Mesodermal cell (in vitro differentiated cells): ENCODE measurements at regions not wholly inside any gene's neighbourhood (a gene's known extent, or its start where the extent isn't known, plus 50 kb on each side); places are given as distances from the start of the nearest gene placed in this dataset.

Experiments used
- H3K27ac ChIP-seq: 2 replicates; pipeline ENCODE4 v1.7.0; 2013; ENCODE audit warnings: mild to moderate bottlenecking, low read depth, low read length, moderate library complexity; ENCODE audit not compliant: severe bottlenecking
- H3K36me3 ChIP-seq: 2 replicates; pipeline ENCODE4 v1.7.1; 2013; ENCODE audit warnings: mild to moderate bottlenecking, low read length, moderate library complexity; ENCODE audit not compliant: control insufficient read depth, insufficient read depth
- H3K4me1 ChIP-seq: one replicate; pipeline ENCODE4 v1.7.1; 2013; ENCODE audit warnings: mild to moderate bottlenecking, low read length; ENCODE audit not compliant: insufficient read depth, control insufficient read depth, poor library complexity, severe bottlenecking
- H3K4me3 ChIP-seq: 2 replicates; pipeline ENCODE4 v1.7.0; 2013; ENCODE audit warnings: low read length, control low read depth, mild to moderate bottlenecking; ENCODE audit not compliant: insufficient read depth, poor library complexity, severe bottlenecking; ENCODE audit errors: extremely low read depth
- H3K9me3 ChIP-seq: 2 replicates; pipeline ENCODE4 v1.7.1; 2013; ENCODE audit warnings: mild to moderate bottlenecking, low read length, moderate library complexity; ENCODE audit not compliant: control insufficient read depth
- WGBS, 2 experiments: methylation state at CpG; one replicate each; pipeline ENCODE4 v1.1.5; 2013; ENCODE audit warnings: missing lambda C conversion rate in 2 of 2; ENCODE audit not compliant: insufficient coverage in 2 of 2; 5-methylcytosine and 5-hydroxymethylcytosine counted together

DNA sequence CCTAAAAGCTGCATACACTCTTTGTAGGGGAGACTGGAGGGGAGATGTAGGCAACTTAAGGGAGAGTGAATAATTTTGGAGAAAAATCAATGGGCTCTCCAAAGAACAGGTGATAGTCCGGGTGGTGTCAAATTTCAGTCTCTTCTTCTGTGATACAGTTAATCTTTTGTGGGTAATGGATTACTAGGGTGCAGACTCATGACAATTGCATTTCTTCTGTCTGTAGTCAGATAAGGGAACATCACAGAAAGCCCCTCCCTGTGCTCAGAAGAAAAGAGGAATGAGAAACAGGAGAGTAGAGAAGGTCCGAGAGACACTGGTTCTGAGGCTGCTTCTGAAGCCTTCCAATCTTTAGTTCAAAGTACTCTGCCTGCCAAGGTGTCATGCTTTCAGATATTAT lies 1140.7 kb upstream of the LRRN3 start:
- Histone ChIP-seq H3K4me3 (no peak overlapping the region), H3K4me1 (peaks cover 4% of the 10 kb centered on the region), H3K9me3 (no peaks in the 10 kb centered on the region), H3K27ac (no peak overlapping the region), H3K36me3 (no peaks in the 10 kb centered on the region)
- 70 to 77% methylated on average over 1 to 2 of the region's 2 CpGs for WGBS, 2 experiments

DNA sequence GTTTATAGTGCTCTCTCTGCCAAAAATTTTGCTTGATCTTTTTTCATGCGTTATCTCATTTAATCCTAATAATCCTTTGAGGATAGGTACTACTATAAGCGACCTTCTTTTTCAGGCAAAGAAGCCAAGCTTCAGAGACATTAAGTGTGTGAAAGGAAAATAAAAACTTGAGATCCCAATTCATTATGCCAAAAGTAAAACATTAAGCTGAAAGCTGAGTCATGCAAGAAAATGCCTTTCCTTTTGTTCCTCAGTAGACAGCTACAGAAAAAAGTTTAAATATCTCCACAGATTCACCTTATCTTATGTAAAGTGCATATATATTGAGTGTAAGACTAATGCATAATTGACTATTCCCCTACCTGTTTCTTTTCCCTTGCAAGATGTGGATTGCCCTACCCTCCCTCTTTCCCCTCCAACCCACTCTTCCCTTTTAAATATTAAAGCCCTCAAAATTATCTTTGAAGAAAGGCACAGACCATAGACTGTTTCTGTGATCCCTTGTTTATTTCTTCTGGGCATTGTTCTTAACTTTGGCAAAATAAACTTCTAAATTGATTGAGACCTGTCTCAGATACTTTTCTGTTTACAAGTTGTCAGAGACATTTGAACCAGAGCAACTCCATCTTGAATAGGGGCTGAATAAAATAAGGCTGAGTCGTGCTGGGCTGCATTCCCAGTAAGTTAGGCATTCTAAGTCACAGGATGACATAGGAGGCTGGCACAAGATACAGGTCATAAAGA lies 1139.9 kb upstream of the LRRN3 start:
- no peak overlapping the region for H3K4me3 ChIP-seq
- H3K9me3 ChIP-seq, result no peaks in the 10 kb centered on the region
- H3K4me1 ChIP-seq, result peaks cover 4% of the 10 kb centered on the region
- H3K27ac ChIP-seq, result no peak overlapping the region
- WGBS, 2 experiments, result 67 to 73% methylated on average over 1 of the region's 3 CpGs
- no peaks in the 10 kb centered on the region for H3K36me3 ChIP-seq

DNA sequence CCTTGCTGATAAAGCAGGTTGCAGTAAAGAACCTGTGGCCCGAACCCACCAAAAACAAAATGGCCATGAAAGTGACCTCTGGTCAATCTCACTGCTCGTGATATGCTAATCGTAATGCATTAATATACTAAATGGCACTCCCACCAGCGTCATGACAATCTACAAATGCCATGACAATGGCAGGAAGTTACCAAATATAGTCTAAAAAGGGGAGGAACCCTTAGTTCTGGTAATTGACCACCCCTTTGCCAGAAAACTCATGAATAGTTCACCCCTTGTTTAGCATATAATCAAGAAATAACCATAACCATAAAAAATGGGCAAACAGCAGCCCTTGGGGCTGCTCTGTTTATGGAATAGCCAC lies 1139.4 kb upstream of the LRRN3 start:
- Histone ChIP-seq H3K4me3 (no peak overlapping the region), H3K4me1 (peaks cover 4% of the 10 kb centered on the region), H3K9me3 (no peaks in the 10 kb centered on the region), H3K27ac (no peak overlapping the region), H3K36me3 (no peaks in the 10 kb centered on the region)
- 83 to 100% methylated on average over 1 of the region's 4 CpGs for WGBS, 2 experiments

DNA sequence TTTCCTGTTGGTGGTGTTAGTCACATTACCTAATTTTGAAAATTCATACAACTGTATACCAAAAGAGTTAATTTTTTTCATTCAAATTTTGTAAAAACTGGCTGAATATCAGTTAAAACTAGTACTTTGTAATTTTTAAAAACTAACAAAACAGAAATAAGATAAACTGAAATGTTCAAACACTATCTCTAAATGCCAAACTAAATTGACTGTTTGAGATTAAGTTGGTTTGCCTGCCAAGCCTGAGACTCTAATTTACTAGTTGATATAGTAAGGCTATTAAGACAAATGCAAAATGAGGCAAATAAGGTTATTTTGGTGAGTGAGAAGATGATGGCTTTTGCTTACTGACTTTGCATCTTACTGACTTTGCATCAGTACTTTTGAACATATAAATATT lies 1134.9 kb upstream of the LRRN3 start:
- Histone ChIP-seq H3K27ac (no peak overlapping the region), H3K36me3 (no peaks in the 10 kb centered on the region), H3K4me1 (no peaks in the 10 kb centered on the region), H3K9me3 (no peaks in the 10 kb centered on the region), H3K4me3 (no peak overlapping the region)

DNA sequence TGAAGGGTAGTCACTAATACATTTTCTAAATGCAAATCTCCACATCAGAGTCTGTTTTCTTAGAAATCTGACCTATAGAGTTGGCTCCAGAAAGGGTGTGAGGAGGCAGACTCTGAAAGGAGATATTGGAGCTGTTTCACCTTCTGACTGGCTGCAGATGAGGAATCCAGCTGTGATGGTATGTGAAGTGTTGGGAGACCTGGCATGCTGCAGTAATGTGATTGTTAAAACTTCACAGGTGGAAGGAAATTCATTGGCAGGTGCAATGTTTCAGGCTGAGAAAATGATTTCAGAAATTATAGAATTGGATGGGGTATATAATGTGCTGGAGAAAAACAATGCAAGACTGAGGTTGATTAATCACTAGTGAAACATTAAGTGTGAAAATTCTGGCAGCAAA lies 1134.0 kb upstream of the LRRN3 start:
- no peaks in the 10 kb centered on the region for H3K9me3 ChIP-seq
- H3K36me3 ChIP-seq, result no peaks in the 10 kb centered on the region
- H3K4me1 ChIP-seq, result no peaks in the 10 kb centered on the region
- H3K4me3 ChIP-seq, result no peak overlapping the region
- no peak overlapping the region for H3K27ac ChIP-seq

DNA sequence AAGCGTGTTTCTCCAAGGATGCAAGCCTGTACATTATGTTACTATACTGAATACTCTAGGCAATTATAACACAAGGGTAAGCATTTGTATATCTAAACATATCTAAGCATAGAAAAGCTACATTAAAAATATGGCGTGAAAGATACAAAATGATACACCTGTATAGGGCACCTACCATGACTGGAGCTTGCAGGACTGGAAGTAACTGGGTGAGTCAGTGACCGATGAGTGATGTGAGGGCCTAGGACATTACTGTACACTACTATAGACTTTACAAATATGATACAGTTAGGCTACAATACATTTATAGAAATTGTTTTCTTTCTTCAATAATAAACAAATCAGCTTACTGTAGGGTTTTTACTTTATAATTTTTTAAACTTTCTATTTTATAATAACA lies 1127.2 kb upstream of the LRRN3 start:
- Histone ChIP-seq H3K4me1 (no peaks in the 10 kb centered on the region), H3K4me3 (no peak overlapping the region), H3K9me3 (no peaks in the 10 kb centered on the region), H3K27ac (no peak overlapping the region), H3K36me3 (no peaks in the 10 kb centered on the region)
- no CpG with 5 or more reads among the region's 3 CpGs for WGBS, 2 experiments

DNA sequence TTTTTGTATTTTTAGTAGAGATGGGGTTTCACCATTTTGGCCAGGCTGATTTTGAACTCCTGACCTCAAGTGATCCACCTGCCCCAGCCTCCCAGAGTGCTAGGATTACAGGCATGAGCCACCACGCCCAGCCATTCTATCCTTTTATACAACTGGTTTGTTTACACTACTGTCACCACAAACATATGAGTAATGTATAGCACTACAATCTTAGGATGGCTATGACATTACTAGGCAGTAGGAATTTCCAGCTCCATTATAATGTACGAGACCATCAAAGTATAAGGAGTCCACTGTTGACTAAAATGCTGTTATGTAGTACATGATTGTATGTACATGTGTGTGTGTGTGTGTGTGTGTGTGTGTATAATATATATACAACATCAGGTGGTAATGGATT lies 1126.1 kb upstream of the LRRN3 start:
- WGBS, 2 experiments, result 83% methylated on average over 1 of the region's 2 CpGs; no CpG with 5 or more reads in 1 of the 2 experiments
- H3K36me3 ChIP-seq, result no peaks in the 10 kb centered on the region
- H3K4me3 ChIP-seq, result no peak overlapping the region
- no peak overlapping the region for H3K27ac ChIP-seq
- no peaks in the 10 kb centered on the region for H3K4me1 ChIP-seq
- no peaks in the 10 kb centered on the region for H3K9me3 ChIP-seq

DNA sequence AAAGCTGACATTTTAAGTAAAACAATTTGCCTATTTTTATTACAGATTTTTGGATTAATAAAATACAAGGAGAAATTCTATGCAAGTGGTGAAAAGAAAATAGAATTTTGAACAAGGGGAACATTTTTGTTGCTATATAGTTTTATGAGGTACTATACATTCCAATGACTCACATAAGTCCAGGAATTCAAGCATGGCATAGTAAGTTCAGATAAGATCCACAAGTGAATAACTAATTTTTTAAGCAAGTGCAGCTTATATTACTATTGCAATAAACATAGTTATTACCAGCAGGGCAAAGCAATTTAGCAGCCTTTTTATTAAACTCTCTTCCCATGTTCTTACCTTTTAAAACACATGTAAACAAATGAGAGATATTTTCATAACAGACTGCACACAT lies 1123.5 kb upstream of the LRRN3 start:
- H3K9me3 ChIP-seq, result peaks cover 4% of the 10 kb centered on the region
- no peak overlapping the region for H3K4me3 ChIP-seq
- H3K4me1 ChIP-seq, result no peaks in the 10 kb centered on the region
- no peak overlapping the region for H3K27ac ChIP-seq
- no peaks in the 10 kb centered on the region for H3K36me3 ChIP-seq

DNA sequence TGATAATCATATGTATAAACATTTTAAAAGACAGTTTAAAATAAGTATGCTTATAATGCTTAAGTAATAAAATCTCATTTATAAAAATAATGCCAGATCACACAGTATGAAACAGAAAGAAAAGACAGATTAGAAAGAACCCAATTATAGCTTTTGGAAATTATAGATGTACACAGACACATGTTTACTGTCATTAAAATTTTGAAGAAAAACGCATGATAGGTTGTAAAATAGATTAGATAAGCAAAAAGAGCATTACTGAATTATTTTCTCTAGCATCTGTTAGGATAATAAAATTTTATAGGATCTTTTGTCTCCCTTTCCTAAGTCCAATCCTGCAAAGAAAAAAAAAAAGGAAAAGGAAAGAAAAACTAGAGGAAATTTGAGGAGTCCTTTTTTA lies 1107.3 kb upstream of the LRRN3 start:
- Histone ChIP-seq H3K4me1 (no peaks in the 10 kb centered on the region), H3K36me3 (no peaks in the 10 kb centered on the region), H3K4me3 (no peak overlapping the region), H3K27ac (no peak overlapping the region), H3K9me3 (no peaks in the 10 kb centered on the region)
- no CpG with 5 or more reads among the region's 1 CpG for WGBS, 2 experiments

DNA sequence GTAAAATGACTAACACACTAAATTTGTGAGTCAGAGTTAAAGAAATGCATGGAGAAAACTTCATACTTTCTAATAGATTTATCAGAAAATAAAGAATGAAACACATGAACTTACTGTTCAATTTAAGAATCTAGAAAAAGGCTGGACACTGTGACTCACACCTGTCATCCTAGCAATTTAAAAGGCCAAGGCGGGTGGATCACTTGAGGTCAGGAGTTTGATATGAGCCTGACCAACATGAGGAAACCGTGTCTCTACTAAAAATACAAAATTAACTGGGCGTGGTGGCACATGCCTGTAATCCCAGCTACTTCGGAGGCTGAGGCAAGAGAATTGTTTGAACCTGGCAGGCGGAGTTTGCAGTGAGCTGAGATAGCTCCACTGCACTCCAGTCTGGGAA lies 1106.2 kb upstream of the LRRN3 start:
- no peak overlapping the region for H3K27ac ChIP-seq
- H3K4me1 ChIP-seq, result no peaks in the 10 kb centered on the region
- no peaks in the 10 kb centered on the region for H3K9me3 ChIP-seq
- 82 to 88% methylated on average over 5 of the region's 5 CpGs for WGBS, 2 experiments
- no peak overlapping the region for H3K4me3 ChIP-seq
- no peaks in the 10 kb centered on the region for H3K36me3 ChIP-seq

DNA sequence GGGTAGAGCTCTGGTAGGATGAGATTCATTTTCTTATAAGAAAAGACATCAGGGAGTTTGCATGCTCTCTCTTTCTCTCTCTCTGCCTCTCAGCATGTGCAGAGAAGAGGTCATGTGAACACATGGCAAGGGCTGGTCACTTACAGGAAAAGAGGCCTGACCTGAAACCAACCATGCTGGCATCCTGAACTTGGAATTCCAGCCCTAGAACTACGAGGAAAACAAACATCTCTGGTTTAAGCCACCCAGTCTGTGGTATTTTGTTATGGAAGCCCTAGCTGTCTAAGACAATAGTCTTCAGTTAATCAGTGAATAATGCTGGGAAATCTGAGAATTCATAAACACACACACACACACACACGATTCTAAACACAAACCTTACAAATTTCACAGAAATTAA lies 1104.2 kb upstream of the LRRN3 start:
- Histone ChIP-seq H3K27ac (no peak overlapping the region), H3K36me3 (no peaks in the 10 kb centered on the region), H3K9me3 (no peaks in the 10 kb centered on the region), H3K4me1 (no peaks in the 10 kb centered on the region), H3K4me3 (no peak overlapping the region)
- 80% methylated on average over 1 of the region's 2 CpGs; no CpG with 5 or more reads in 1 of the 2 experiments for WGBS, 2 experiments
